GM21825 (cell line): ENCODE measurements at regions not wholly inside any gene's neighbourhood (a gene's known extent, or its start where the extent isn't known, plus 50 kb on each side); places are given as distances from the start of the nearest gene placed in this dataset.
"Not testable (repeated sequence)": the region's sequence is repeated elsewhere in the genome, so short reads cannot be mapped to it uniquely, and the experiment has no call there.

Experiments used
- ATAC-seq: cut with Tn5 transposase; IDR thresholded peaks from one replicate; pipeline ENCODE4 v1.9.1; 2021; ENCODE audit warnings: mild to moderate bottlenecking, moderate library complexity; ENCODE audit not compliant: unreplicated experiment

- ATAC-seq = no peak
These were observed 623.8 kb downstream of the ADCYAP1 start for GRCh38 chr18:1528447-1528846.

- ATAC-seq = no peak
These were observed 624.4 kb downstream of the ADCYAP1 start for GRCh38 chr18:1528964-1529509.

DNA sequence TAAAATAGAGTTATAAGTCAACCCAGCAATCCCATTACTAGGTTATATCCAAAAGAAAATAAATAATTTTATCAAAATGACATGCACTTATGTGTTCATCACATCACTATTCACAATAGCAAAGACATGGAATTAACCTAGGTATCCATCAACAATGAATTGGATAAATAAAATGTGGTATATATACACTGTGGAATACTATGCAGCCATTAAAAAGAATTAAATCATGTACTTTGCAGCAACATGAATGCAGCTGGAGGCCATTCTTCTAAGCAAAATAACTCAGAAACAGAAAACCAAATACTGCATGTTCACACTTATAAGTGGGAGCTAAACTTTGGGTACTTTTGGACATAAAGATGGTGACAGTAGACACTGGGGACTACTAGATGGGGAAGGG is 626.0 kb downstream of the ADCYAP1 start:
- ATAC-seq = no peak

DNA sequence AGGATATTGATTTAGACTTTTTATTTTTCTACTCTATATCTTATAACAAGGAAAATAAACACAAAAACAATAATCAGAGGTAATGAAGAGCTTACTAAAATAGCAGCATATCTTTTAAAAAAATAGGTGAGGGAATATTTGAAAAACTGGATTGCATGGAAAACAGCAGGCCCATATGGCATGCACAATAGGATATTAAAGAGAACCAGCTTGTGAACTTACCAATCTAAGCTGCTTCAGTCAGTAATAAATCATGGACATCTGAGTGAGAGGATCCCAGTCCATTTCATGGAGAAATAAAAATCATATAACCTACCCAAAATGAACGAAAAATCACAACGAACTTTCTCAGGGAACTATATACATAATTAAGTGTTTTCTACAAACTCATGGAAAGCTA is 634.6 kb downstream of the ADCYAP1 start:
- no peak for ATAC-seq

DNA sequence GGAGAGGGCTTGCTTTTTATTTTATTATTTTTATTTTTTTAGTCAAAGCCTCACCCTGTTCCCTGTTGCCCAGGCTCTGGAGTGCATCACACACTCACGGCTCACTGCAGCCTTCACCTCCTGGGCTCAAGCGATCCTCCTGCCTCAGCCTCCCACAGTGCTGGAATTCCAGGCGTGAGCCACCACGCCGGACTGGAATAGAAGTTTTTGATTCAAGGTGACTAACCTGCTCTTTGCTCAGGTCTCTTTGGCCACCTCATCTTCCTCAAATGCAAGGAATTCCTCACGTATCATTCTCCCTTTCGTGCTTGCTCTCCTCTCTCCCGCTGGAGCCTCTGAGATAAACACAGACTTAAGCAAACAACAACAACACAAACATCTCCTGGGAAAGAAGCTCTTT is 636.8 kb downstream of the ADCYAP1 start:
- no peak for ATAC-seq

GRCh38 chr18:1542230-1542774 is 637.6 kb downstream of the ADCYAP1 start:
- ATAC-seq = no peak

- no peak for ATAC-seq
These were observed 639.3 kb downstream of the ADCYAP1 start for GRCh38 chr18:1544016-1544415.

DNA sequence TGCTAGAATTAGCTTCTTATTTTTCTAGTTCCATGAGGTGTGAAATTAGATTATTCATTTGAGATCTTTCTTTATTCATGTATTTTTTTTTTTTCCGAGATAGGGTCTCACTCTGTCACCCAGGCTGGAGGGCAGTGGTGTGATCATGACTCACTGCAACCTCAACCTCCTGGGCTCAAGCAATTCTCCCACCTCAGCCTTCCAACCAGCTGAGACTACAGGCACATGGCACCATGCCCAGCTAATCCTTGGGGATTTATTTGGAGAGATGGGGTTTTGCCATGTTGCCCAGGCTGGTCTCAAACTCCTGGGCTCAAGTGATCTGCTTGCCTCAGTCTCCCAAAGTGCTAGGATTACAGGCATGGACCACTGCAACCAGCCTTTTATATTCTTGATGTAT is 653.0 kb downstream of the ADCYAP1 start:
- not testable (repeated sequence) for ATAC-seq

GRCh38 chr18:1559563-1559962 is 654.9 kb downstream of the ADCYAP1 start:
- ATAC-seq = no peak

- no peak for ATAC-seq
These were observed 660.1 kb downstream of the ADCYAP1 start for GRCh38 chr18:1564793-1565192.

DNA sequence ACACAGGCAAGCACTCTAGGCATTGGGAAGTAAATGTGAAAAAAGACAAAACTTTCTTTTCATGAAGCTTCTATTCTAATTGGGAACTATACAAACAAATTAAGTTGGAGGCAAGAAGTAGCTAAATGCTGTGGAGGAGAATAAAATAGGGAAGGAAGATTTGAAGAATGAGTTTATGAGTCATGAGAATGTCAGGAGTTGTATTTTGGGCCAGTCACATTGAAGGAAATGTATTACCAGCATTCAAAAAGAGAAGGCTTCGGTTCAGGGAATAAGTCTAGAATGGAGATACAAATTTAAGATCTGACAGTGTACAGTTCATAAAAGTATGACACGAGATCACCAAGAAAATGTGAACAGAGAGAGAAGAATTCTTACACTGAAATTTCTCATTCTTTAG is 666.5 kb downstream of the ADCYAP1 start:
- ATAC-seq = no peak

GRCh38 chr18:1573732-1574131 is 669.1 kb downstream of the ADCYAP1 start:
- no peak for ATAC-seq

DNA sequence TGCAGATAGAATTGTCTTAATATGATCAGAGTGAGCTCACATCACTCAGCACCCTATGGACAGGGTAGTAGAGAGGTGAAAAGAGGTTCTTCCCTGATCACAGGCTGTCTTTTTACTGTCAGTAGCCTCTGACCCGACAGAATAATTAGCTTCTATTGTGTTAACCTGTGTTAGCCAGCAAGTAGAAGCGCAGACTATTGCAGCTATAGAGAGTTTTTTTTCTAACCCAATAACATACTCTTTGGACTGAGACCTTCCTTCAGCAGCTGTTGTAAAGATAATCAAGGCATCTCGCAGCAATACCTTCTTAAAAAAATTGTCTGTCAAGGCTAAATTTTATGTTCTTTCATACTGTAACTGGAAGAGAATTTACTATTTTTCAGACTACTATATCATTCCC is 670.4 kb downstream of the ADCYAP1 start:
- no peak for ATAC-seq

DNA sequence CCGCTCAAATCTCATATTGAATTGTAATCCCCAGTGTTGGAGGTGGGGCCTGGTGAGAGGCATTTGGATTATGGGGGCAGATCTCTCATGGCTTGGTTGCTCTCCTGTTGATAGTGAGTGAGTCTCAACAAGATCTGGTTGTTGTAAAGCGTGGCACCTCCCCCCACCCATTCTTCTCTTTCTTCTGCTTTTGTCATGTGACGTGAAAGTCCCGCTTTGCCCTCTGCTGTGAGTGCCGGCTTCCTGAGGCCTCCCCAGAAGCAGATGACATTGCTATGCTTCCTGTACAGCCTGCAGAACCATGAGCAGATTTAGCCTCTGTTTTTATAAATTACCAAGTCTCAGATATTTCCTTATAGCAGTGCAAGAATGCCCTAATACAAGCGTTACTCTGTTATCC is 673.8 kb downstream of the ADCYAP1 start:
- ATAC-seq = no peak

- no peak for ATAC-seq
These were observed 676.9 kb downstream of the ADCYAP1 start for GRCh38 chr18:1581581-1581980.

DNA sequence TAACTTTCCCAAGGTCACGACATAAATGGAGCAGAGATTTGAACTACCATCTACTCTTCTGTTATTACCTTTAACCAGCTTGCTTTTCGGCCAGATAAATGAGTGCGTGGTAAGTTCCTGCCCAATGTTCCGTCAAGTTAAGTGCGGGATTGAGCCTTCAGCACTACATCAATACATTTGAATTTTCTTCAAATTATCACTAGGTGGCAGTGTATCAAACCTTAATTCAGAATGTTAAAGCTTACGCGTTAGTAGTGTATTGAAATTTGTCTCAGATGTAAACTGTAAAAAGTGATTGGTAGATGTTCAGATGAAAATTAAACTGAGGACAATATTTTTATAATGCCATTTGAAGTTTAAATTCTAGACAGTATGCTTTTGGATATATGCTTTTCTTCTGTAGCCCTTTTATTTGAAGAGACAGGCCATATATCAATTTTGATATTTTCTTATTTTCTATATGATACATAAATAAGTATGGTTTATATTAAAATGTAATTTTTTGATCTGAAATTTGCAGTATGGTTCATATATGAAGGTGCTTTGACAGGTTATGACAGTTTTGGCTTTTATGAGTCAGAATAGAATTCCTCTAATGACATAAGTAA is 681.3 kb downstream of the ADCYAP1 start:
- ATAC-seq = no peak

GRCh38 chr18:1593091-1593490 is 688.4 kb downstream of the ADCYAP1 start:
- no peak for ATAC-seq

DNA sequence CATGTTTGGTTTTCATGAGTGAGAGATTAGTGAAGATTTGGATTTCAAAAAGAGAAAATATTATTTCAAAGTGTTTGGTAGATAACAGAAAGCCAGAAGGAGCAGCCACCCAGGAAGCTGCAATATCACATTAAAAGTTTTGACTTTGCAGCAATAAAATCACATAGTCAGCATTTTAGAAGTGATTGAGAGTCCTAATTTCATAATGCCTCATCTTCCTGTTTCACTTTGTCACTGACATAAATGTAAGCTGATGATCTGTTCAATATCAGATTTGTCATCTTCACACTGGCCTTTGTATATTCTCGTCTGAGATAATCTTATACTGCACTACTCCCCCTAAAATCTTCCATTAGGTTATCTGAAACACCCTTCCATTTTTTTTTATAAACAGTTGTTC is 690.5 kb downstream of the ADCYAP1 start:
- no peak for ATAC-seq

DNA sequence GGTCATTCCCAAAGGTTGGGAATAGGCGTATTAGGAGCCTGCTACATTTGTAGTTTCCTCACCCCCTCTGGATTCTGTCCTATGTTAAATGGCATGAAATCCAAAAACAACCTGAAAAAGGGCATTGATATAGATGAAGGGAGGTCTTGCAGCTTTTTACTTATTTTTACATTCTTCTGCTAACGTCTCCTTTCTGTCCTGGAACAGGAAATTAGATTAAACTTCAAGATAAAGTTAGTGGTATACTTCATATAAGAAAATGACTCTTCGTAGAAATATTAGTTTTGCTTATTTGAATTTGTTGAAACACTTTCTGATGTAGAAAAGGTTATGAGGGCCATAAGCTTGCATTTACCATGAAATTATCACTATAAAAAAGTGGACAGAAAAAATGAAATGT is 694.5 kb downstream of the ADCYAP1 start:
- no peak for ATAC-seq

GRCh38 chr18:1604751-1605150 is 700.1 kb downstream of the ADCYAP1 start:
- ATAC-seq = no peak

DNA sequence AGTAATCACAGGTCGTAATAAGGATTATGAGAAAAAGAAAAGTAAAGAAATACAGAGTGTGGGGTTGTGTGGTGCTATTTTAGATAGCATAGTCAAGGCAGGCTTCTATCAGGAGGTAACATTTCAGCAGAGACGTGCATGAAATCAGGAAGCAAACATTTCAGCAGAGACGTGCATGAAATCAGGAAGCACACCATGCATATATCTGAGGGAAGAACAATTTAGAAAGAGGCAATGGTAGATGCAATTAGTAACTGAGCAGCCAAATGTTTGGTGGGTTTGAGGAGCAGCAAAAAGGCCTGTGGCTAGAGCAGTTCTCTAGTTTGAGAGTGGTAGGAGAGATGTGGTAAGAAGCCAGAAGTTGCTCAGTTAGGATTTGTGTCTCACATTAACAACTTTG is 713.7 kb downstream of the ADCYAP1 start:
- ATAC-seq = no peak

DNA sequence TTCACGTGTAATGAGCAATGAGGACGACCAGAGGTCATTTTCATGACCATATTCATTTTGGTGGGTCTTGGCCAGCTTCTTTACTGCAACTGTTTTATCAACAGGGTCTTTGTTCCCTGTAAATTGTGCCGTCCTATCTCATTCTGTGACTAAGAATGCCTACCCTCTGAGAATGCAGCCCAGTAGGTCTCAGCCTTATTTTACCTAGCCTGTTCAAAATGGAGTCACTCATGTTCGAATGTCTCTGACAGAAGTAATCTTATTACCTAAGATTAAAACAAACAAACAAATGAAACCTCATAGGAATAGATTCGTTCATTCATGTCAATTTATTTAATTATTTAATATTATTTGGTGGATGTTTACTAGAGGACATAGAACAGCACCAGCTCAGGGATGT is 714.8 kb downstream of the ADCYAP1 start:
- ATAC-seq = no peak

DNA sequence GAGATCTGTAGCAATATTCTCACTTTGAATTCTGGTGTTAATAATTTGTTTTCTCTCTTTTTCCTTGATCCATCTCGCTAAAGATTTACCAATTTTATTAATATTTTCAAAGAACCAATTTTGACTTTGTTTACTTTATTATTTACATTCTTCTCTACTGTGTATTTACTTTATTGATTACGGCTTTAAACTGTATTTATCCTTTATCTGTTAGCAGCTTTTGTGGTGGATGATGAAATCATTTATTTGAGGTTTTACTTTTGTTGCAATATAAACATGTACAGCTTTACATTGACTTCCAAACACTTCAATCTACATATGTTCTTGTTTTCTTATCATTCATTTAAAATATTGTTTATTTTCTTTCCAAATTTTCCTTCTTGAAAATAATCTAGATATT is 719.9 kb downstream of the ADCYAP1 start:
- ATAC-seq = no peak
